Neuronal stem cell (in vitro differentiated cells): ENCODE measurements at regions not wholly inside any gene's neighbourhood (a gene's known extent, or its start where the extent isn't known, plus 50 kb on each side); places are given as distances from the start of the nearest gene placed in this dataset.

Experiments
- DNase-seq: peaks from one replicate; pipeline ENCODE4 v3.0.0-alpha.2; 2013; ENCODE audit warnings: low spot score
- H2AFZ ChIP-seq: one replicate; pipeline ENCODE4 v1.6.1; 2013; ENCODE audit warnings: mild to moderate bottlenecking, low read length, inconsistent platforms
- H2AK5ac ChIP-seq: 2 replicates; pipeline ENCODE4 v1.6.1; 2013; ENCODE audit warnings: low read depth, mild to moderate bottlenecking, inconsistent platforms, low read length, moderate library complexity, mixed read lengths
- H2BK120ac ChIP-seq: 2 replicates; pipeline ENCODE4 v1.6.1; 2013; ENCODE audit warnings: low read depth, mild to moderate bottlenecking, inconsistent platforms, low read length, moderate library complexity, mixed read lengths
- H2BK12ac ChIP-seq: one replicate; pipeline ENCODE4 v1.6.1; 2013; ENCODE audit warnings: low read length, inconsistent platforms
- H2BK15ac ChIP-seq: 2 replicates; pipeline ENCODE4 v1.6.1; 2013; ENCODE audit warnings: mild to moderate bottlenecking, low read length, inconsistent platforms, mixed read lengths
- H2BK5ac ChIP-seq: one replicate; pipeline ENCODE4 v1.6.1; 2013; ENCODE audit warnings: inconsistent platforms, mild to moderate bottlenecking, low read length, moderate library complexity
- H3K14ac ChIP-seq: one replicate; pipeline ENCODE4 v1.6.1; 2013; ENCODE audit warnings: low read length, inconsistent platforms
- H3K18ac ChIP-seq: 2 replicates; pipeline ENCODE4 v1.6.1; 2013; ENCODE audit warnings: low read length, inconsistent platforms
- H3K23ac ChIP-seq: 2 replicates; pipeline ENCODE4 v1.6.1; 2013; ENCODE audit warnings: low read depth, mild to moderate bottlenecking, mixed read lengths, low read length, inconsistent platforms; ENCODE audit not compliant: poor library complexity
- H3K27ac ChIP-seq: replicated peaks from 3 replicates; pipeline ENCODE4 v1.5.1; 2013; ENCODE audit warnings: low read length, inconsistent platforms
- H3K27me3 ChIP-seq, 3 experiments: 2 replicates each; pipeline ENCODE4 v1.6.1; 2013; ENCODE audit warnings: low read length in 3 of 3, mild to moderate bottlenecking in 2 of 3, inconsistent platforms in 1 of 3, low read depth in 1 of 3, mixed read lengths in 1 of 3, moderate library complexity in 1 of 3; ENCODE audit not compliant: control insufficient read depth in 3 of 3, insufficient read depth in 3 of 3
- H3K36me3 ChIP-seq, 2 donors: replicated peaks in 1 of 2; 2 replicates each; pipeline ENCODE4 v1.6.1; 2013; ENCODE audit warnings: low read length in 2 of 2; ENCODE audit not compliant: control insufficient read depth in 2 of 2, insufficient read depth in 2 of 2
- H3K4ac ChIP-seq: 2 replicates; pipeline ENCODE4 v1.6.1; 2013; ENCODE audit warnings: inconsistent platforms, mild to moderate bottlenecking, low read length, moderate library complexity
- H3K4me1 ChIP-seq, 2 donors: 1 replicate in 1 of 2; 2 replicates in 1 of 2; pipeline ENCODE4 v1.6.1; 2013; ENCODE audit warnings: low read length in 2 of 2, low read depth in 1 of 2; ENCODE audit not compliant: control insufficient read depth in 2 of 2, insufficient read depth in 1 of 2
- H3K4me2 ChIP-seq: one replicate; pipeline ENCODE4 v1.6.1; 2013; ENCODE audit warnings: mild to moderate bottlenecking, low read length, inconsistent platforms; ENCODE audit not compliant: insufficient read depth, poor library complexity, severe bottlenecking
- H3K4me3 ChIP-seq, 2 donors: 2 replicates each; pipeline ENCODE4 v1.5.1; 2013; ENCODE audit warnings: low read length in 2 of 2, mild to moderate bottlenecking in 2 of 2, inconsistent platforms in 1 of 2, moderate library complexity in 1 of 2
- H3K79me1 ChIP-seq: one replicate; pipeline ENCODE4 v1.6.1; 2013; ENCODE audit warnings: low read depth, mild to moderate bottlenecking, inconsistent platforms, low read length, moderate library complexity
- H3K9ac ChIP-seq: one replicate; pipeline ENCODE4 v1.6.1; 2013; ENCODE audit warnings: mild to moderate bottlenecking, low read depth, low read length, inconsistent platforms; ENCODE audit not compliant: poor library complexity
- H3K9me3 ChIP-seq, 2 donors: replicated peaks in 1 of 2; 2 replicates each; pipeline versions ENCODE3 to v1.6.1; 2013; ENCODE audit warnings: low read length in 2 of 2, mild to moderate bottlenecking in 2 of 2, inconsistent platforms in 1 of 2, low read depth in 1 of 2, mixed read lengths in 1 of 2, moderate library complexity in 1 of 2; ENCODE audit not compliant: control insufficient read depth in 2 of 2, insufficient read depth in 1 of 2
- H4K8ac ChIP-seq: one replicate; pipeline ENCODE4 v1.6.1; 2013; ENCODE audit warnings: low read depth, mild to moderate bottlenecking, inconsistent platforms, low read length, moderate library complexity
- H4K91ac ChIP-seq: one replicate; pipeline ENCODE4 v1.6.1; 2013; ENCODE audit warnings: low read length, low read depth, mild to moderate bottlenecking, inconsistent platforms; ENCODE audit not compliant: poor library complexity
- WGBS, 2 donors: extraction: QIAGEN DNeasy Blood & Tissue Kit; methylation state at CpG; one replicate each; pipeline ENCODE4 v1.1.7; 2013; ENCODE audit warnings: missing lambda C conversion rate in 2 of 2, mixed read lengths in 1 of 2; ENCODE audit not compliant: insufficient read length in 2 of 2, insufficient replicate concordance in 1 of 2; ENCODE audit errors: extremely low coverage in 2 of 2; 5-methylcytosine and 5-hydroxymethylcytosine counted together

DNA sequence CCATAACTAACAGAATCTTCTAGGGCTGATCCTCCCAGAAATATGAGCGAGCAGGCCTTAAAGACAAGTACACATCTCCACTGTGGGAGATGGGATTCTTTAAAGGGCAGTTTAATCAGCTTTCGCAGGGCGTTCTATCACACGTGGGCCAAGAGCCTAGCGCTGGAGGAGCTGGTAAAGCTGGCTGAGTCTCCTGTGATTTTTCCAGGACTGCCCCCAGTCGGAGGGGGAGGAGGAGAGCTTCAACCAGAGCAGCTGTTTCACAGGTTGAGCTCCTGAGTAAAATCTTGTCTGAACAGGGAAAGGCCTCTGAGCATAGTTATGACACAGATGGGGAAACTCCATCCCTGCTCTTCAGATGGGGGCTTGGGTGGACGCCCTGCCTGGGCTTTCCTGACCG is 87.0 kb downstream of the ZNF365 start:
- no CpG with 5 or more reads among the region's 8 CpGs for WGBS, 2 donors
- Histone ChIP-seq H4K91ac (no peak overlapping the region), H2BK12ac (no peak overlapping the region), H3K27me3 (no peaks in the 10 kb centered on the region), H2BK5ac (no peak overlapping the region), H2AK5ac (no peak overlapping the region), H3K9me3 (peaks cover 0 to 2% of the 10 kb centered on the region in 2 donors), H3K4me1 (no peaks in the 10 kb centered on the region), H4K8ac (no peak overlapping the region), H3K27ac (no peak overlapping the region), H3K36me3 (no peaks in the 10 kb centered on the region), H3K4ac (no peak overlapping the region), H3K23ac (no peak overlapping the region), H2BK120ac (no peak overlapping the region), H3K14ac (no peak overlapping the region), H2AFZ (no peak overlapping the region), H3K9ac (no peak overlapping the region), H3K18ac (no peak overlapping the region), H3K4me3 (no peak overlapping the region), H3K4me2 (no peak overlapping the region), H2BK15ac (no peak overlapping the region), H3K79me1 (no peaks in the 10 kb centered on the region)
- DNase-seq: no peak

DNA sequence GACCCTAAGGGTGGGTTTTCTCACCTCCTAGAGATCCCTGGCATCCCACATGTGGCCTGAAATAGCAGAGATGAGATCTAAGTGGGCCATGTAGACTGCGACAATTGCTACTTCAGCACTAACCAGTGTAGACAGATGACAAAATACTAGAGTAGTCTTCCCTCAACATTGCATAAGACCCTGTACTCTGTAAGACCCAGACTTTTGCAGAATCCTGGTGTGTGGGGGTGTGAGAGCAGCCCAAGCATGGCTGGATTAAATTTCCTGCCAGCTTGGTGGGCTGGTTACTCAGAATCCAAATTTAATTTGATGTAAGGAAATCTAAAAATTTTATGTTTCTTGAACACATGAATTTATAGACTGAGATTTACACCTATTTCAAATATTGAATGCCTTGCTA is 88.3 kb downstream of the ZNF365 start:
- Histone ChIP-seq H3K4me3 (no peak overlapping the region), H3K23ac (no peak overlapping the region)
- no CpG with 5 or more reads among the region's 1 CpG for WGBS, 2 donors

DNA sequence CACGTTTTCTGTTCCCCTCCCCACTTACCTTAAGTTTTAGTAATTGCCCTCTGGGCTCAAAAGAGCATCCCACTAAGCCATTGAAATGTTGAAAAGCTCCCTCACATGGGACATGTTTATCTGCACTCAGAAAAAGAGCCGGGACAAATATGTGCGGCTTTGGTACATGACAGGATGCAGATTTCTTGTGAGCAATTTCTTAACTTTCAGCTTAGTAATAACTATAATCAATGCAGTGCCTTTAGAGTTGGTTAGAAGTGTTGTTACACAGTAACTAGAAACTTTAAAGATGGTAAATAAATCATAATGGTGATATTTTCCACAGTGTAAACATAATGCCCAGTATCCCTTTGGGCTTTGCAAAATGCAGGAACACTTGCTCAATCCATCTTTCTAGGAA is 89.2 kb downstream of the ZNF365 start:
- H2AFZ ChIP-seq: no peak overlapping the region
- no peaks in the 10 kb centered on the region for H3K36me3 ChIP-seq
- no peak overlapping the region for H2BK12ac ChIP-seq
- H2BK15ac ChIP-seq: no peak overlapping the region
- peaks cover 0 to 2% of the 10 kb centered on the region in 2 donors for H3K9me3 ChIP-seq
- H3K4me3 ChIP-seq: no peak overlapping the region
- no peak overlapping the region for H3K4me2 ChIP-seq
- no peak overlapping the region for H3K14ac ChIP-seq
- H2BK5ac ChIP-seq: no peak overlapping the region
- H3K9ac ChIP-seq: no peak overlapping the region
- no peak overlapping the region for H4K8ac ChIP-seq
- WGBS, 2 donors: no CpG with 5 or more reads among the region's 3 CpGs
- H4K91ac ChIP-seq: no peak overlapping the region
- H3K27me3 ChIP-seq: no peaks in the 10 kb centered on the region
- H3K4me1 ChIP-seq: no peaks in the 10 kb centered on the region
- H3K18ac ChIP-seq: no peak overlapping the region
- no peak overlapping the region for H2BK120ac ChIP-seq
- H3K79me1 ChIP-seq: no peaks in the 10 kb centered on the region
- no peak overlapping the region for H3K4ac ChIP-seq
- no peak overlapping the region for H2AK5ac ChIP-seq
- no peak for DNase-seq
- H3K27ac ChIP-seq: no peak overlapping the region
- no peak overlapping the region for H3K23ac ChIP-seq

More for the DNA sequence above, 88.3 kb downstream of the ZNF365 start:
- H3K36me3 ChIP-seq: no peaks in the 10 kb centered on the region
- no peak overlapping the region for H2BK120ac ChIP-seq
- H3K4me2 ChIP-seq: no peak overlapping the region
- no peak for DNase-seq
- H4K91ac ChIP-seq: no peak overlapping the region
- no peak overlapping the region for H2BK5ac ChIP-seq
- H3K9me3 ChIP-seq: peaks cover 0 to 2% of the 10 kb centered on the region in 2 donors
- no peak overlapping the region for H2AK5ac ChIP-seq
- H2BK12ac ChIP-seq: no peak overlapping the region
- H3K14ac ChIP-seq: no peak overlapping the region
- no peak overlapping the region for H3K27ac ChIP-seq
- H3K79me1 ChIP-seq: no peaks in the 10 kb centered on the region
- H3K4me1 ChIP-seq: no peaks in the 10 kb centered on the region
- no peak overlapping the region for H2BK15ac ChIP-seq
- H3K18ac ChIP-seq: no peak overlapping the region
- H3K27me3 ChIP-seq: no peaks in the 10 kb centered on the region
- no peak overlapping the region for H3K4ac ChIP-seq
- H4K8ac ChIP-seq: no peak overlapping the region
- no peak overlapping the region for H2AFZ ChIP-seq
- no peak overlapping the region for H3K9ac ChIP-seq

DNA sequence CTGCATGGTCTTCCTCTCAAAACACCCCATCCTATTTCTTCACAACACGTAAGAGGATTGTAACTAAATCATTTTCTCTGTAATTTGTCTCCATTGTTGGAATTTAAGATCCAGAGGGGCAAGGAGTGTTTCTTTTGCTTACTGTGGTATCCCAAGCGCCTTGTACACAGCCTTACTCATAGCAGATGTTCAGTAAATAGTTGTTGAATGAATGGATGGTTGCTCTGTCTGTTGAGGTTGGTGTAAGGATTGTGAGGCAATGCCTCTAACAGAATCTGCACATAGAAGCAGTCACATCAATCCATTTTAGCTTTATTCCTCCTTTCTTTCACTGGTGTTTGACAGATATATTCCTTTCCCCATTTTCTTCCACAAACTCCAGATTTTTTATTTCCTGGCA is 90.1 kb downstream of the ZNF365 start:
- Histone ChIP-seq H4K91ac (no peak overlapping the region), H2BK12ac (no peak overlapping the region), H3K4me1 (no peaks in the 10 kb centered on the region), H4K8ac (no peak overlapping the region), H2BK15ac (no peak overlapping the region), H2AFZ (no peak overlapping the region), H3K4me3 (no peak overlapping the region), H3K14ac (no peak overlapping the region), H3K9me3 (peaks cover 0 to 2% of the 10 kb centered on the region in 2 donors), H3K18ac (no peak overlapping the region), H3K79me1 (no peaks in the 10 kb centered on the region), H3K4ac (no peak overlapping the region), H3K23ac (no peak overlapping the region), H3K4me2 (no peak overlapping the region), H3K27ac (no peak overlapping the region), H3K36me3 (no peaks in the 10 kb centered on the region), H3K27me3 (no peaks in the 10 kb centered on the region), H2BK5ac (no peak overlapping the region), H2BK120ac (no peak overlapping the region), H2AK5ac (no peak overlapping the region), H3K9ac (no peak overlapping the region)
- no peak for DNase-seq
- no CpG with 5 or more reads among the region's 2 CpGs for WGBS, 2 donors
